PC-9 (cell line): ENCODE measurements at regions not wholly inside any gene's neighbourhood (a gene's known extent, or its start where the extent isn't known, plus 50 kb on each side); places are given as distances from the start of the nearest gene placed in this dataset.

Experiments used
- CTCF ChIP-seq: fragments of 200-600 bp; sonication (generic); conservative IDR thresholded peaks from 2 replicates; pipeline ENCODE4 v1.6.1; 2017; ENCODE audit warnings: mixed run types, antibody characterized with exemption, mild to moderate bottlenecking, moderate library complexity
- EZH2 ChIP-seq: fragments of 200-600 bp; sonication (generic); IDR thresholded peaks from 2 replicates; pipeline ENCODE4 v1.8.0; 2017; ENCODE audit warnings: antibody characterized with exemption, low read depth

- no peak for TF ChIP-seq CTCF
- TF ChIP-seq EZH2: no peak
These were observed 492.7 kb upstream of the DDX18 start for GRCh38 chr2:117321816-117322215.
